ENCODE measurements at regions not wholly inside any gene's neighbourhood (a gene's known extent, or its start where the extent isn't known, plus 50 kb on each side); places are given as distances from the start of the nearest gene placed in this dataset.

DNA sequence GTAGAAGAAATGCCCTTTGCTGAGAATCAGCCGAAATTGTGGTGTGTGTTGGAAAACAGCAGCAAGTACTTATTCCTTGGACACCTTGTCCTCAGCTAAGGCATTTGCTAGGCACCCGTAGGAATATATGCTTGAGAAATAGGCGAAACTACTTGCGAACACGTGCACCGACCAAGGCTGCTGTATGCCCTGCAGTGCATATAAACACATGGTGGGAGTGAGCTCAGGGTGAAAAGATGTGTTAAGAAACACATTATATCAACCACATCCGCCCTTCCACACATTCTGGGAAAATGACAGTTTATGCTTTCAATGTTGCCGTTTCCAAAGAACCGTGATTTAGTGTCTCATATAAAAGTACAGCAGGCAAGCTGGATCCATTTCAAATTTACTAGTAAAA is 199.2 kb downstream of the JCAD start:
- Mint-ChIP-seq H3K36me3 (peaks cover 4% of the 10 kb centered on the region), H3K4me1 (peaks cover 56% of the 10 kb centered on the region), H3K4me3 (no peak overlapping the region), H3K9me3 (peaks cover 4% of the 10 kb centered on the region), H3K27ac (peak overlapping the region; percentile 66), H3K27me3 (ENCODE audit: low read depth) (no peaks in the 10 kb centered on the region)
- no peak for DNase-seq (ENCODE audit: low spot score in 2 of 2, unreplicated experiment in 2 of 2)
- no peak for TF ChIP-seq CTCF (IDR thresholded peaks at IDR 0.05; ENCODE audit: unreplicated experiment)

GRCh38 chr10:29859521-29860130 is 199.8 kb downstream of the JCAD start:
- peaks cover 55% of the 10 kb centered on the region for H3K4me1 Mint-ChIP-seq
- no peak for DNase-seq (ENCODE audit: low spot score in 2 of 2, unreplicated experiment in 2 of 2)
- H3K4me3 Mint-ChIP-seq = no peak overlapping the region
- no peak for TF ChIP-seq CTCF (IDR thresholded peaks at IDR 0.05; ENCODE audit: unreplicated experiment)
- peaks cover 4% of the 10 kb centered on the region for H3K9me3 Mint-ChIP-seq
- no peaks in the 10 kb centered on the region for H3K27me3 Mint-ChIP-seq (ENCODE audit: low read depth)
- peaks cover 4% of the 10 kb centered on the region for H3K36me3 Mint-ChIP-seq
- peak overlapping the region; percentile 66 for H3K27ac Mint-ChIP-seq

DNA sequence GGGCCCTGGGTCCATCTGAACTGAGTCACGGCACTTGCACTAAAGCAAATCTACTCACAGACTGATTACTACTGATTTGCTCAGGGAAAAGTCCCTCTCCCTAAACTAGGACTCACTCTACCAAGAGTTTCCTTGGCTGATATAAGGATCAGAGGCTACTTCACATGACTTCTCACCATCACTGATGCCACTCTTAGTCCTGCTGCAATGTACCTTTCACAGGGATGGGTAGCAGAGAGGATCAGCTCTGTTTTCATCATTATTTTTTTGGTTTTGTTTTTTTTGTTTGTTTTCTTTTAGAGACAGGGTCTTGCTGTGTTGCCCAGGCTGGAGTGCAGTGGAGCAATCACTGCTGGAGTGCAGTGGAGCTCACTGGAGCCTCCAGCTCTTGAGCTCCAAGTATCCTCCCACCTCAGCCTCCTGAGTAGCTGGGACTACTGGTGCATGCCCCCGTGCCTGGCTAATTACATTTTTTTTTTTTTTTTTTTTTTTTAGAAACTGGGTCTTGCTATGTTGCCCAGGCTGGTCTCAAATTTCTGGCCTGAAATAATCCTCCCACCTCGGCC is 200.6 kb downstream of the JCAD start:
- Mint-ChIP-seq H3K9me3 (peaks cover 4% of the 10 kb centered on the region), H3K4me3 (no peak overlapping the region), H3K27ac (peak overlapping the region; percentile 93), H3K36me3 (peaks cover 4% of the 10 kb centered on the region), H3K27me3 (ENCODE audit: low read depth) (no peaks in the 10 kb centered on the region), H3K4me1 (peaks cover 55% of the 10 kb centered on the region)
- no peak for DNase-seq (ENCODE audit: low spot score in 2 of 2, unreplicated experiment in 2 of 2)
- TF ChIP-seq CTCF (IDR thresholded peaks at IDR 0.05; ENCODE audit: unreplicated experiment) = no peak

- TF ChIP-seq CTCF (IDR thresholded peaks at IDR 0.05; ENCODE audit: unreplicated experiment) = peak; percentile 60
- Mint-ChIP-seq H3K27ac (peak overlapping the region; percentile 93), H3K4me1 (peaks cover 56% of the 10 kb centered on the region), H3K4me3 (no peak overlapping the region), H3K9me3 (peaks cover 4% of the 10 kb centered on the region), H3K27me3 (ENCODE audit: low read depth) (no peaks in the 10 kb centered on the region), H3K36me3 (peaks cover 4% of the 10 kb centered on the region)
- peak in 1 of 2 experiments; percentile 57 for DNase-seq (ENCODE audit: low spot score in 2 of 2, unreplicated experiment in 2 of 2)
Observed at GRCh38 chr10:29857843-29858701, 201.3 kb downstream of the JCAD start.

DNA sequence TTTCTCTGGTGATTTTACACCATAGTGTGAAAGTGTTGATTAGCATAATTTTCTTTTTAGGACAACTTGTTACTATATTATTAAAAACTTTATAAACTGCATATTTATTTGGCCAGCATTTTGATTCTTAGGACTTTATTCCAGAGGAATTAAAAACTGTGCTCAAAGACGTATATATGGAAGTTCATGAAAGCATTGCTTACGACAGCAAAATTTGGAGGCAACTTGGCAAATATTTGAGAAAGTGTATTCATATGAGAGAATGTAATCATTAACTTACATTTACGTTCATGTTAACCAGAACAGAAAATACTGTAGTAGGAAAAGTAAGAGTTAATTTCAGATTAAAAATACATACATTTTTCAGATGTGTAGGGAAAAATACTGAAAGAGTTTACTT is 203.1 kb downstream of the JCAD start:
- peaks cover 45% of the 10 kb centered on the region for H3K4me1 Mint-ChIP-seq
- no peaks in the 10 kb centered on the region for H3K27me3 Mint-ChIP-seq (ENCODE audit: low read depth)
- peak overlapping the region; percentile 16 for H3K27ac Mint-ChIP-seq
- H3K36me3 Mint-ChIP-seq = no peaks in the 10 kb centered on the region
- H3K9me3 Mint-ChIP-seq = peaks cover 1% of the 10 kb centered on the region
- DNase-seq (ENCODE audit: low spot score in 2 of 2, unreplicated experiment in 2 of 2) = no peak
- TF ChIP-seq CTCF (IDR thresholded peaks at IDR 0.05; ENCODE audit: unreplicated experiment) = no peak
- no peak overlapping the region for H3K4me3 Mint-ChIP-seq

All from mesothelial cell of epicardium (in vitro differentiated cells).